ENCODE measurements at regions not wholly inside any gene's neighbourhood (a gene's known extent, or its start where the extent isn't known, plus 50 kb on each side); places are given as distances from the start of the nearest gene placed in this dataset.

- TF ChIP-seq CTCF (conservative IDR thresholded peaks at IDR 0.05; ENCODE audit: low read depth in 2 of 2) (no peak), EZH2 (IDR thresholded peaks at IDR 0.05; ENCODE audit: low read depth, unreplicated experiment) (no peak), EZH2phosphoT487 (IDR thresholded peaks at IDR 0.05; ENCODE audit: unreplicated experiment) (no peak), POLR2AphosphoS5 (IDR thresholded peaks at IDR 0.05; ENCODE audit: low read depth) (no peak), ZNF114 (CRISPR knock-in tag; IDR thresholded peaks at IDR 0.05) (no peak), ETS1 (IDR thresholded peaks at IDR 0.05) (no peak), CREB1 (CRISPR knock-in tag; IDR thresholded peaks at IDR 0.05; ENCODE audit: low read depth) (no peak)
These were observed 250.9 kb downstream of the IRS1 start for GRCh38 chr2:226548732-226549131.
